Uterus (tissue), 2 donors: ENCODE measurements at regions not wholly inside any gene's neighbourhood (a gene's known extent, or its start where the extent isn't known, plus 50 kb on each side); places are given as distances from the start of the nearest gene placed in this dataset.

Experiments
- POLR2A ChIP-seq, 2 donors: fragments of 450-650 bp; IDR thresholded peaks; one replicate each; pipeline ENCODE4 v1.6.1; 2016; ENCODE audit warnings: antibody characterized with exemption in 2 of 2, mild to moderate bottlenecking in 1 of 2, moderate library complexity in 1 of 2
- TF ChIP-seq, protein P1 (sequence below), 4 experiments: fragments of 200-600 bp in 2 of 4; fragments of 450-650 bp in 2 of 4; sonication (generic) in 2 of 4; IDR thresholded peaks; one replicate each; pipeline ENCODE4 v1.5.1; 2016 to 2019; ENCODE audit warnings: antibody characterized with exemption in 4 of 4, mild to moderate bottlenecking in 2 of 4, moderate library complexity in 1 of 4

DNA sequence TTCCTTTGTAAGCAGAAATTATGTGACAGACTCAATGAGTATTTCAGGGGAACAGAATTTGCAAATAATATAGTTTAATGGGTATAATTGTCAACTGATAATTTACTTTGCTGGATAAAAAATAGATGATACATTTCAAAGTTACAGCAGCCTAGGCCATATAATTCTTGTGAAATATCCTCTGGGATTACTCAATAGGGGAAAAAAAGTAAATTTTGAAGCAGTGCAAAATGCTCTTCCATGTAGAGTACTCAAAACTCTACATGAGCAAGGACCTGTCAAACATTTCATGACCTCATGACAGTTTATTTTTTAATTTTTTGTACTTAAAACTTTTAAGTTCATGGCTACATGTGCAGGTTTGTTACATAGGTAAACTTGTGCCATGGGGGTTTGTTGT is 163.3 kb downstream of the DACT1 start:
- TF ChIP-seq, protein P1, sequence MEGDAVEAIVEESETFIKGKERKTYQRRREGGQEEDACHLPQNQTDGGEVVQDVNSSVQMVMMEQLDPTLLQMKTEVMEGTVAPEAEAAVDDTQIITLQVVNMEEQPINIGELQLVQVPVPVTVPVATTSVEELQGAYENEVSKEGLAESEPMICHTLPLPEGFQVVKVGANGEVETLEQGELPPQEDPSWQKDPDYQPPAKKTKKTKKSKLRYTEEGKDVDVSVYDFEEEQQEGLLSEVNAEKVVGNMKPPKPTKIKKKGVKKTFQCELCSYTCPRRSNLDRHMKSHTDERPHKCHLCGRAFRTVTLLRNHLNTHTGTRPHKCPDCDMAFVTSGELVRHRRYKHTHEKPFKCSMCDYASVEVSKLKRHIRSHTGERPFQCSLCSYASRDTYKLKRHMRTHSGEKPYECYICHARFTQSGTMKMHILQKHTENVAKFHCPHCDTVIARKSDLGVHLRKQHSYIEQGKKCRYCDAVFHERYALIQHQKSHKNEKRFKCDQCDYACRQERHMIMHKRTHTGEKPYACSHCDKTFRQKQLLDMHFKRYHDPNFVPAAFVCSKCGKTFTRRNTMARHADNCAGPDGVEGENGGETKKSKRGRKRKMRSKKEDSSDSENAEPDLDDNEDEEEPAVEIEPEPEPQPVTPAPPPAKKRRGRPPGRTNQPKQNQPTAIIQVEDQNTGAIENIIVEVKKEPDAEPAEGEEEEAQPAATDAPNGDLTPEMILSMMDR (IDR thresholded peaks at IDR 0.05), result no peak
- no peak for TF ChIP-seq POLR2A (IDR thresholded peaks at IDR 0.05)
